ENCODE measurements at regions not wholly inside any gene's neighbourhood (a gene's known extent, or its start where the extent isn't known, plus 50 kb on each side); places are given as distances from the start of the nearest gene placed in this dataset.

GRCh38 chr9:90741036-90741435 lies 60.6 kb upstream of the SYK start:
- no peak overlapping the region for H3K27ac ChIP-seq
- TF ChIP-seq ZFX (IDR thresholded peaks at IDR 0.05; ENCODE audit: borderline replicate concordance) (no peak), CTCF (IDR thresholded peaks at IDR 0.05) (no peak)

- no peak overlapping the region for H3K27ac ChIP-seq
- no peak for TF ChIP-seq CTCF (IDR thresholded peaks at IDR 0.05)
- TF ChIP-seq ZFX (IDR thresholded peaks at IDR 0.05; ENCODE audit: borderline replicate concordance): no peak
Observed at GRCh38 chr9:90737742-90738141, 63.9 kb upstream of the SYK start.

GRCh38 chr9:90735952-90736351 lies 65.7 kb upstream of the SYK start:
- no peak overlapping the region for H3K27ac ChIP-seq
- TF ChIP-seq ZFX (IDR thresholded peaks at IDR 0.05; ENCODE audit: borderline replicate concordance) (no peak), CTCF (IDR thresholded peaks at IDR 0.05) (no peak)

GRCh38 chr9:90734631-90735030 lies 67.0 kb upstream of the SYK start:
- H3K27ac ChIP-seq: no peak overlapping the region
- no peak for TF ChIP-seq CTCF (IDR thresholded peaks at IDR 0.05)
- TF ChIP-seq ZFX (IDR thresholded peaks at IDR 0.05; ENCODE audit: borderline replicate concordance): no peak

GRCh38 chr9:90729351-90729750 lies 72.3 kb upstream of the SYK start:
- TF ChIP-seq ZFX (IDR thresholded peaks at IDR 0.05; ENCODE audit: borderline replicate concordance) (no peak), CTCF (IDR thresholded peaks at IDR 0.05) (no peak)
- no peak overlapping the region for H3K27ac ChIP-seq

GRCh38 chr9:90727488-90727887 lies 74.1 kb upstream of the SYK start:
- TF ChIP-seq CTCF (IDR thresholded peaks at IDR 0.05) (no peak), ZFX (IDR thresholded peaks at IDR 0.05; ENCODE audit: borderline replicate concordance) (no peak)
- no peak overlapping the region for H3K27ac ChIP-seq

GRCh38 chr9:90726215-90726614 lies 75.4 kb upstream of the SYK start:
- TF ChIP-seq CTCF (IDR thresholded peaks at IDR 0.05) (peak; percentile 21; the same call in 1 of the 2 replicates), ZFX (IDR thresholded peaks at IDR 0.05; ENCODE audit: borderline replicate concordance) (no peak)
- no peak overlapping the region for H3K27ac ChIP-seq
